COLO668 (cell line): ENCODE measurements at regions not wholly inside any gene's neighbourhood (a gene's known extent, or its start where the extent isn't known, plus 50 kb on each side); places are given as distances from the start of the nearest gene placed in this dataset.

Source experiments
- DNase-seq: peaks from one replicate; lab custom pipeline; 2025; ENCODE audit not compliant: unreplicated experiment; lab: John Stamatoyannopoulos, UW

GRCh38 chr16:77132051-77132618, 58.9 kb upstream of the MON1B start:
- no peak for DNase-seq

GRCh38 chr16:77133706-77134105, 57.3 kb upstream of the MON1B start:
- DNase-seq, result no peak

GRCh38 chr16:77137045-77137444, 53.9 kb upstream of the MON1B start:
- DNase-seq, result no peak
